ENCODE measurements at regions not wholly inside any gene's neighbourhood (a gene's known extent, or its start where the extent isn't known, plus 50 kb on each side); places are given as distances from the start of the nearest gene placed in this dataset.

GRCh38 chr13:109595471-109595870 lies 190.9 kb downstream of the IRS2 start:
- no peak for DNase-seq (ENCODE audit: low spot score)

DNA sequence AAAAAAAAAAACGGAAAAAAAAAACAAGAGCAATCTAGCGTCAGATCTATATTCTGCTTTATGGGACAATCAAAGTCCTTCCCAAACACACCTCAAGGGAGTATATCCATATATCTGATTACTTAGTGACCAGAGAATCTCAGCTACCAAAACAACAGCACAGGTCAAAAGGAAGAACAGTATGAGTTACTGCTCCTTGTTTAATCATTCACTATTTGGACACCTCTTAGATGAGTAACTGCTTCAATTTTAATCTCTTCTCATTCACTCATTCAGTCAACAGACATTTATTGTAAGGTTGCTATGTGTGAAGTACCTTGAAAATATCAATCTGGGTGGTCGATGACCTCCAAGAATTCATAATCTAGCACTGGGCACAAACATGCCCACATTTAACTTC lies 193.2 kb downstream of the IRS2 start:
- DNase-seq (ENCODE audit: low spot score), result no peak

GRCh38 chr13:109592770-109593169 lies 193.6 kb downstream of the IRS2 start:
- no peak for DNase-seq (ENCODE audit: low spot score)

DNA sequence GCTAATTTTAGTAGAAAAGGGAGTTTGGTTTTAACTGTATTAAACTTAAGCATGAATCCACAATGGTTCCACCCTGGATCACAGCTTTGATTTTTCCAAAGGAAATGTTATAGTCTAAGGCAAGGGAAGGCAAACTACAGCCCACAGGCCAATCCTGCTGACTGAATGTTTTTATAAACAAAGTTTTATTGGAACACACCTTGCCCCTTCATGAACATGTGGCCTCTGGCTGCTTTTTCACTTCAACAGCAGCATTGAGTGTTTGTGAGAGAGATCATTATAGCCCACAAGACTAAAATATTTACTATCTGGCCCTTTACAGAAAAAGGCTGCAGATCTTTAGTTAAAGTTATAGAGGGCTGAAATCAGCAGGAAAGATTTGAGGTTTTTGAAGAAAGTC lies 198.7 kb downstream of the IRS2 start:
- DNase-seq (ENCODE audit: low spot score), result no peak

DNA sequence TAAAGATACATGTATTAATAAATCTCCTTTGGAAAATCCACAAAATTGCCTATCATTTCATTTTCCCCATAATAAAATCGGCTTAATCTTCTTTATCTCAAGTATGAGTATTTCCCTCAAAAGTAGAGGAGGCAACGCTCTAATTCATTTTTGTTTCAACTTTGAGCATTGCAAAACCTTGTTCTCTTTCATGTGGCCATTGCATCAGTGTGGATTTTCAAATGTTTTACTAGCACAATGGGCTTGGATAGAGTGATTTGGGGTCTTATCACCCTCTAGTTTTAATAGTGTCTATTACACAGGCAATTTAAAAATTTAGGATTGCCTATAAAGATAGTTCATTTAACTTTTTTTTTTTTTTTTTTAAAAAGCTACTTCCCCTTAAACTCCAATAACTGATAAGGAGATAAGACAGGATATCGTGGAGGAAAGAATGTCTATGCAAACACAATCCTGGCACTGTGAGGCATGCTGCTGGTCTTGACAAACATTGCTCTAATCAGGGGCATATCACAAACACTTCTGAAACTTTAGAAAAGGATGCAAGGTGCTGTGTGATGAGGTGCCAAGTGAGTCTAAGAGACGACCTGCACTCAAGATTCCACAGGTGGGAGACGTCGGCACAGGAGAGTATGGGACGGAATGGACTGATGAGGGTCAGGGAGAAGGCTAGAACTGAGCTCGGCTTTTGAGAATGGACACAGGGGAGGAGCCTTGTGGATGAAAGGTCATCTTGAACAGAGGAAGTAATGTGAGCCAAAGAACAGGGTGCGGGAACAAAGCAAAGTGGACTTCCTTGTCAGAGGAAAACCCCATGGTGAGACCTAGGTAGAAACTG lies 199.7 kb downstream of the IRS2 start:
- DNase-seq (ENCODE audit: low spot score), result no peak

GRCh38 chr13:109584844-109585361 lies 201.5 kb downstream of the IRS2 start:
- DNase-seq (ENCODE audit: low spot score), result no peak

GRCh38 chr13:109577191-109577700 lies 209.1 kb downstream of the IRS2 start:
- no peak for DNase-seq (ENCODE audit: low spot score)

DNA sequence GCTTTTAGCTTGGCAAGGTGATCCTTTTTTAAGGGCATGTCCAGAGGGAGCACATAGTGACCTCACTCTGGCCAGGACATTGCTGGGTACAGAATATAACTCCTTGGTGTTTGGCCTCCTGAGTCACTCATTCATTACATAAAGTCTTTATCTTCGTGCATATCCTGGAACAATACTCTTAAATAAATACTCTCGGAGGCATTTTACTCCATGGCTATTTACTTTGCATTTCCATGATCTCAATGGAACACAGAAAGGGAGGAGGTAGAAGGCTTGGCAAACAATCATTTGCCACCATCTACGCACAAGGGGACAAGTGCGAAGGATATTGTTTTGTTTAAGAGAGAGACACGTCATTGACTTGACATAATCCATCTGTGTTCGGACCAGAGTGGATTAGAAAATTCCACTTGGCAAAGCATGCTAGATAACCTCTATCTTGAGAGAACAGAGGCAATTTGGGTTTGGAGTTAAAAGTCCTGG lies 210.0 kb downstream of the IRS2 start:
- no peak for DNase-seq (ENCODE audit: low spot score)

- DNase-seq (ENCODE audit: low spot score), result no peak
Measured at GRCh38 chr13:109575821-109576220, 210.6 kb downstream of the IRS2 start.

DNA sequence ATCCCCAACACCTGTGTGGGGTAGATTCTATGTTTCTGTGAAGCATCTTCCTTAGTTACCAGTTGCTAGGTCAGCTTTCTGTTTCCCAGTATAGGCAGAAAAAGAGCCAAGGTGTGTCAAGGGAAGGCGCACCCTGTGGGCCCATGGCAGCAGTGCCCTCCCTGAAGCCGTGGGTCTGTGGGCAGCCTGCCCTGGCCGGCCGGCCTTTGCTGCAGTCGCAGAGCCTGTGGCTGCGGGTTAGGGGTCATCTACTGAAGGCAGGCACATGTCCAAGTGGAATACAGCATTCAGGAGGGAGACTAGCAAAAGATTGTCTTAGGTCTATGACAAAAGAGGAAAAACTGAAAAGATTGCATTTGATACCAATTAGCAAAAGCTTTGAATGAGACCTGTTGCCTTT lies 214.0 kb downstream of the IRS2 start:
- DNase-seq (ENCODE audit: low spot score), result no peak

DNA sequence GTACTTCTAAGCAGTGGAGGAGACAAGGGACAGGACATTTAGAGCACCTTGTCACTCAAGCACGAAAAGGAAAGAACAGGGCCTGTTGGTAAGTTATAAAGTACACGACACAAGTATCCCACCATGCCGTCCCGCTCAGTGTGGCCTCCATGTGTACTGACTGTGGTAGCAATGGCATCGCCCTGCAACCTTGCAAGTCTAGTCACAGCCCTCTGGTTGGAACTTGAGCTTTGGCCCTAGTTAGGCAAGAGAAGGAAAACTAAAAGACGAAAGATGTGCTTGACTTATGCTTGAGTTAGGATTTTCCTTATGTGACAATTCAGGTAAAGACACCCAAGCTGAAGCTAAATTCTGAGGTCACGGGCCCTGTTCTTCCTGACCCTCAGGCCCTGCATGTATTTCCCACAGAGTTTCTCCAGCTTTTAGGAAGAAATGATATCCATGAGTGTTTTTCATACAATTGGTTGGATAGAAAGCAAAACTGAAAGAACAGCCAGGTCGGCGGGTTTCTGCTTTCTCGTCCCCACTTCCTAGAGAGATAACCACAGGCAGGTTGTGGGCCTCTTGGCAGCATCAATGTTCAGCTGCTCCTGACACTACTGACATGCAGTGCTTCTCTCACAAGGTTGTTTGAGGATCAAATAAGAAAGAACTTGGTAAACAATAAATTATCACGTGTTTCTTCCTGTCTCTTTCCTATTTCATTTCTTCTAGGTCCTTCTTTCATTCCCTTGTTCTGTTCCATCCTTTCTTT lies 216.2 kb downstream of the IRS2 start:
- peak; percentile 9 for DNase-seq (ENCODE audit: low spot score)

GRCh38 chr13:109568339-109568818 lies 218.0 kb downstream of the IRS2 start:
- DNase-seq (ENCODE audit: low spot score), result no peak

DNA sequence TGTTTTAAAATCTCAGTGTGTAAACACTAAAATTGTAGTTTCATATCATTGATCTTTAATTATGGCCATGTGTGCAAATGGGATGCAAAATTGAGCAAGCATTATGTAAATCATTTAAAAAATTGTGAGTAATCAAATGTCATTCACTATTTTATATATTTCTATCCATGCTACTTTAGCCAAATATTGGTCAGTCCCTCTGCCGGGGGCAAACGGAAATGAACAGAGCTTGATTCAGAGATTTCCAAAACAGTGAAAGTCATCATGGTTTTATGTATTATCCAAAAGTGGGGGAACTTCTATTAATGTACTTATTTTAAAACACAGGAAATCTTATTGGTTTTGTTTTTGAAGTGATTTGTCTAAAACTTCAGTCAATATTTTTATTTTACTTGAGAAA lies 219.1 kb downstream of the IRS2 start:
- DNase-seq (ENCODE audit: low spot score), result no peak

DNA sequence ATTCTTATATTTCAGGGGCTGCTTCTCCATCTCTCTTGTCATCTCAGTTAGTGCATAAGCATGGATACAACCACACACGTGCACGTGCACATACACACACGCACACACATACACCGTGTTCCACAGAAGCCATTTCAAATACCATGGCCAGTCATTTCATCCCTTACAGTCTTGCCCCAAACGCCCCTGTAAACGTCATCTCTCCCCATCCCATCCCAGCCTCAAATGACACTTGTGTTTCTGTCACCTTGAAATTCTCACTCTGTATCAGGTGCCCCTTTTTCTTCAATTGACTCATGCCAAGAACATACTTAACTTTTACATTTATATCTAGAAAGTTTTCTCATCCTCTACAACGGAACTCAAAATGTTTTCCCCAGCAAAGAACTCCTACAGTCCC lies 220.5 kb downstream of the IRS2 start:
- DNase-seq (ENCODE audit: low spot score), result no peak

GRCh38 chr13:109548374-109548773 lies 238.0 kb downstream of the IRS2 start:
- no peak for DNase-seq (ENCODE audit: low spot score)

GRCh38 chr13:109547942-109548341 lies 238.4 kb downstream of the IRS2 start:
- no peak for DNase-seq (ENCODE audit: low spot score)

- no peak for DNase-seq (ENCODE audit: low spot score)
Measured at GRCh38 chr13:109545931-109546330, 240.5 kb downstream of the IRS2 start.

DNA sequence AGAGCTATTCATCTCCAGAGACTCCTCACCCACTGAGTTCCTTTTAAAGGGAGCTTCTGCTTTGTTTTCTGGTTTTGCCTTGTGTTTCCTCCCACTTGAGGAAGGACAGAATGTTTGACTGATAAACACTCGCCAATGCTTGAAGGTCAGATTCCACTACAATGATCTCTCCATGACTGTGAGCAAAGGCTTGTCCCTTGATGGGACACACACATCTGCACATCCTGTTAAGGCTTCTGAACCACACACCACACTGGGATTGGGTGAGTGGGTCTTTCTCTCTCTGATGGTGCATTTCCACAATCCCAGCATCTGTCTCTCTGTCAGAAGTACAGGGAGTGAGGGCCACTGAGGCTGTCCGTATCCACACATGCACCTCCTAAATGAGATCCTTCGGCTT lies 245.3 kb downstream of the IRS2 start:
- DNase-seq (ENCODE audit: low spot score), result no peak

DNA sequence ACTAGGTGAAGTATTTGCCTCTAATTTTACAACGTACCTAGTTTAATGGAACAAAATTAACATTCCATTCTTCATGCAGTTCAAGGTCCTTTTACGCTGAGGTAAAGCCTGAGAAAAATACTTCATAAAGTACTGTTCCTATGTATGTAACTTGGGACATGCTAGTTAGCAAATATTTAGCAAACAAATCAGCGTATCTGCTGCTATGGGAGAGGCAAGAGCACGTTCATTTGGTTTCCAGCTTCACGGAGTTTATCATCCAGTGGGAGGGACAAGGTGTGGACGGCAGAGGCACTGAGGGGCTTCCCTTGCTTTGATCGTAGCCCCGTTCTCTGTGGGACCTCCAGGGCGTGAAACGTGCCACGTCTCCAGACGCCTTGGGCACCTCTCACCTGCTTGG lies 248.8 kb downstream of the IRS2 start:
- DNase-seq (ENCODE audit: low spot score), result no peak

- no peak for DNase-seq (ENCODE audit: low spot score)
Measured at GRCh38 chr13:109533350-109533749, 253.0 kb downstream of the IRS2 start.

- DNase-seq (ENCODE audit: low spot score), result no peak
Measured at GRCh38 chr13:109529964-109530363, 256.4 kb downstream of the IRS2 start.

- no peak for DNase-seq (ENCODE audit: low spot score)
Measured at GRCh38 chr13:109521719-109522118, 264.7 kb downstream of the IRS2 start.

GRCh38 chr13:109517517-109517916 lies 268.9 kb downstream of the IRS2 start:
- no peak for DNase-seq (ENCODE audit: low spot score)

Measured in CD4-positive, alpha-beta T cell treated with Interleukin-2 at 100 ng/mL for 4 hours (primary cell).